NB4 (cell line): ENCODE measurements at regions not wholly inside any gene's neighbourhood (a gene's known extent, or its start where the extent isn't known, plus 50 kb on each side); places are given as distances from the start of the nearest gene placed in this dataset.

Experiments
- MYC ChIP-seq: IDR thresholded peaks from 2 replicates; pipeline ENCODE4 v1.6.1; 2011; ENCODE audit warnings: low read depth, low read length
- POLR2A ChIP-seq: IDR thresholded peaks from 2 replicates; pipeline ENCODE4 v1.6.1; 2011; ENCODE audit warnings: mild to moderate bottlenecking; ENCODE audit not compliant: insufficient read length; ENCODE audit errors: extremely low read depth
- TF ChIP-seq, protein P1 (sequence below): IDR thresholded peaks from one replicate; pipeline ENCODE4 v1.5.1; 2012; ENCODE audit warnings: low read depth, low read length
- TF ChIP-seq, protein P2 (sequence below): IDR thresholded peaks from 2 replicates; pipeline ENCODE4 v1.6.1; 2011; ENCODE audit warnings: low read depth, low read length

DNA sequence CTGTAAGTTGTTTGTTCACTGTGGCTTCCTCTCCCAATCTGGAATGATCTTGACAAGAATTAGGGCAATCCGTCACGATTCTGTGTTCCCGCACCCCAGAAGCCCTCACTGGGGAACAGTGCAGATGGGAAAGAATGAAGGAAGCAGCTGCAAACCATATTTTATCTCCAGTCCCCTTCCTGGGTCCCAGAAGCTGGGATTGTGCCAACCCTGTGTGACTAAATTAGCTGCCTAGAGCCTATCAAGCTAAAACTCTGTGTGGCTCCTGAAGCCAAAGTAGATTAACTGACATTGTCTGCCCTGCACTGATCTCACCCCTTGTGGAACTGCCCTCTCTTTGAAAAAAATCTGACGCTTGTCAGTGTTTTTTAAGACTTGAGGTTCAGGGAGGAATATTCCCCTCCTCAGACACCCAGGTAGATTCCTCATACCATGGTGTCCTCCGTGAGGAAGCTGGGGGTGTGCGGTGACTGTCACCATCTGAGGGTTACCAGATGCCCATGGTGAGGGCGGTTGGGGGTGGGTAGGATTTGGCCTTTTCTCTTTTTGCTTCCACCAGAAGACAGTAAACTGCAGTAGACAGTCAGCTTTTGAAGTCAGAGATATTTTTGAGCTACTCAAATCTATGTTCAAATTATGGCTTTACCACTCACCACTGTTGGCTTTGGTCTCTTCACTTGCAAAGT, 358.3 kb upstream of the TPM1 start:
- TF ChIP-seq, protein P1, sequence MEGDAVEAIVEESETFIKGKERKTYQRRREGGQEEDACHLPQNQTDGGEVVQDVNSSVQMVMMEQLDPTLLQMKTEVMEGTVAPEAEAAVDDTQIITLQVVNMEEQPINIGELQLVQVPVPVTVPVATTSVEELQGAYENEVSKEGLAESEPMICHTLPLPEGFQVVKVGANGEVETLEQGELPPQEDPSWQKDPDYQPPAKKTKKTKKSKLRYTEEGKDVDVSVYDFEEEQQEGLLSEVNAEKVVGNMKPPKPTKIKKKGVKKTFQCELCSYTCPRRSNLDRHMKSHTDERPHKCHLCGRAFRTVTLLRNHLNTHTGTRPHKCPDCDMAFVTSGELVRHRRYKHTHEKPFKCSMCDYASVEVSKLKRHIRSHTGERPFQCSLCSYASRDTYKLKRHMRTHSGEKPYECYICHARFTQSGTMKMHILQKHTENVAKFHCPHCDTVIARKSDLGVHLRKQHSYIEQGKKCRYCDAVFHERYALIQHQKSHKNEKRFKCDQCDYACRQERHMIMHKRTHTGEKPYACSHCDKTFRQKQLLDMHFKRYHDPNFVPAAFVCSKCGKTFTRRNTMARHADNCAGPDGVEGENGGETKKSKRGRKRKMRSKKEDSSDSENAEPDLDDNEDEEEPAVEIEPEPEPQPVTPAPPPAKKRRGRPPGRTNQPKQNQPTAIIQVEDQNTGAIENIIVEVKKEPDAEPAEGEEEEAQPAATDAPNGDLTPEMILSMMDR: no peak
- TF ChIP-seq POLR2A (no peak), MYC (no peak)
- TF ChIP-seq, protein P2, sequence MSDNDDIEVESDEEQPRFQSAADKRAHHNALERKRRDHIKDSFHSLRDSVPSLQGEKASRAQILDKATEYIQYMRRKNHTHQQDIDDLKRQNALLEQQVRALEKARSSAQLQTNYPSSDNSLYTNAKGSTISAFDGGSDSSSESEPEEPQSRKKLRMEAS: no peak
